HG03159 (cell line): ENCODE measurements at regions not wholly inside any gene's neighbourhood (a gene's known extent, or its start where the extent isn't known, plus 50 kb on each side); places are given as distances from the start of the nearest gene placed in this dataset.

ENCODE experiments used
- ATAC-seq: cut with Tn5 transposase; IDR thresholded peaks from one replicate; pipeline ENCODE4 v1.9.1; 2021; ENCODE audit warnings: mild to moderate bottlenecking, moderate library complexity; ENCODE audit not compliant: unreplicated experiment

DNA sequence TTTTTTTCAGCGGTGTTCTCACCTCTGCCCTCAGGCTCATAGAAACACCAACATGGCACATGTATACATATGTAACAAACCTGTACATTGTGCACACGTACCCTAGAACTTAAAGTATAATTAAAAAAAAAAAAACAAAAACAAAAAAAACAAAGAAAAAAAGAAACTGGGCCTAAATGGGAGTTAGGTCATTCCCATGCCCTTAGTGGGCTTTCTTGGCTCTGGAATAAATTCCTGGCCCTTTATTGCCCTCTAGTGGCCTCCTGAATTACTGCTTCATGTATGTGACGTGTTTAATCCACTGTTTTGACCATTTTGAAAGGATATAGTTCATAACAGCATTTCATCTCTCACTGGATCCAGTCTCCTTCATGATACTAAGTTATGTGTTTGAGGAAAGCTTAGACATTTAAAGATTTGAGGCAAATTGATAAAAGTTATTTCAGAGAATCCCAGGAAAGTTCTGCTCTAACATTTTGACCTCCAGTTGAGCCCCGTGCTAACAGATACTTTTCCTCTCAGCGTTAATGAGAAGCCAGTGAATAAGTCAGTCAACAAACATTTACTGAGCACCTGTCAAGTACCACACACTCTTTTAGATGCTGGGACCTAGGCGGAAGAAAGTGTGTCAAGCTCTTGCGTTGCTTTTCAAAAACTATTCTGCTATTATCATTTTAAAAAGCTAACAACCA lies 54.7 kb upstream of the SYPL1 start:
- no peak for ATAC-seq

DNA sequence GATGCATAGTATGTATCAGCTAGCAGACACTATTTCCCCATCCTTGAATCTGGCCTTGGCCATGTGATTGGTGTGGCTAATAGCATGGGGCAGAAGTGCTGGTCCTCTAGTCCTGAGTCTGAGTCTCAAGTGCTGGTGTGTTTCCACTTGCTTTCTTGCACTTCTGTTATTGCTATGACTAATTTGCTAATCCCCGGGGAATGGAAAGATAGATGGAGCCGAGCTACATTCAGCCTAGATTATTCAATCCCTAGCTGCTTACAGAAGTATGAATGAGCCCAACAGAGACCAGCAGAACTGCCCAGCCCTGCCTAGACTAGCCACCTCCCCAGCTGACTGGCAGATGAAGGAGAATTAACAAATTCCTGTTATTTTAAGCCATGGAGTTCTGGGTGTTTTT lies 53.2 kb upstream of the SYPL1 start:
- ATAC-seq, result no peak

DNA sequence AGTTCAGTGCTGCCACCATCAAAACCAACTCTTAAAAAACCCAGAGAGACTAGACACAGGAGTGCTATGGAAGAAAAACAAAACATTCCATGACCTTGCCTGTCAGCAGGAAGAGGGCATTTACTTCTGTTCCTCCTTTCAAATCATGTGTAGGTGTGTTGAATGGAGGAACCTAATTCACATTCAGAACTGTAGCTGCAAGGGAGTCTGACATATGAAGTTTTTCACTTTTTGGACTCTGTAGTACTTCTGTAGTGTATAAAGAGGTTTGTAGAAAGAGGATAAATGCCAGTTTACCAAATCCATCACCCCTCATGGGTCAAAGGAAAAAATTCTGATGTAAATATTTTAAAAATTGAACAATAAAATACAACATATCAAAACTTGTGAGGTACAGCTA lies 51.1 kb upstream of the SYPL1 start:
- no peak for ATAC-seq
